ENCODE measurements at regions not wholly inside any gene's neighbourhood (a gene's known extent, or its start where the extent isn't known, plus 50 kb on each side); places are given as distances from the start of the nearest gene placed in this dataset.
"Not testable (repeated sequence)": the region's sequence is repeated elsewhere in the genome, so short reads cannot be mapped to it uniquely, and the experiment has no call there.

GRCh38 chr11:130550984-130551383, 102.5 kb downstream of the ADAMTS15 start:
- DNase-seq (ENCODE audit: low spot score): no peak

GRCh38 chr11:130551388-130551787, 102.9 kb downstream of the ADAMTS15 start:
- no peak for DNase-seq (ENCODE audit: low spot score)

GRCh38 chr11:130553306-130553705, 104.9 kb downstream of the ADAMTS15 start:
- DNase-seq (ENCODE audit: low spot score): no peak

GRCh38 chr11:130554241-130555055, 106.0 kb downstream of the ADAMTS15 start:
- no peak for DNase-seq (ENCODE audit: low spot score)

GRCh38 chr11:130555251-130555841, 106.9 kb downstream of the ADAMTS15 start:
- peak; percentile 44 for DNase-seq (ENCODE audit: low spot score)

GRCh38 chr11:130560000-130560780, 111.7 kb downstream of the ADAMTS15 start:
- no peak for DNase-seq (ENCODE audit: low spot score)

GRCh38 chr11:130560781-130561109, 112.3 kb downstream of the ADAMTS15 start:
- DNase-seq (ENCODE audit: low spot score): no peak

GRCh38 chr11:130561441-130561881, 113.0 kb downstream of the ADAMTS15 start:
- DNase-seq (ENCODE audit: low spot score): no peak

- DNase-seq (ENCODE audit: low spot score): no peak
Observed at GRCh38 chr11:130562549-130562948, 114.1 kb downstream of the ADAMTS15 start.

GRCh38 chr11:130566360-130566759, 117.9 kb downstream of the ADAMTS15 start:
- not testable (repeated sequence) for DNase-seq (ENCODE audit: low spot score)

GRCh38 chr11:130571519-130571918, 123.1 kb downstream of the ADAMTS15 start:
- no peak for DNase-seq (ENCODE audit: low spot score)

GRCh38 chr11:130571947-130572584, 123.6 kb downstream of the ADAMTS15 start:
- no peak for DNase-seq (ENCODE audit: low spot score)

GRCh38 chr11:130573767-130574166, 125.3 kb downstream of the ADAMTS15 start:
- DNase-seq (ENCODE audit: low spot score): no peak

- DNase-seq (ENCODE audit: low spot score): no peak
Observed at GRCh38 chr11:130574740-130575139, 126.3 kb downstream of the ADAMTS15 start.

- no peak for DNase-seq (ENCODE audit: low spot score)
Observed at GRCh38 chr11:130576146-130576545, 127.7 kb downstream of the ADAMTS15 start.

GRCh38 chr11:130578738-130579368, 130.4 kb downstream of the ADAMTS15 start:
- no peak for DNase-seq (ENCODE audit: low spot score)

GRCh38 chr11:130580372-130580771, 131.9 kb downstream of the ADAMTS15 start:
- peak; percentile 63 for DNase-seq (ENCODE audit: low spot score)

GRCh38 chr11:130580891-130581492, 132.5 kb downstream of the ADAMTS15 start:
- peak; percentile 53 for DNase-seq (ENCODE audit: low spot score)

- DNase-seq (ENCODE audit: low spot score): no peak
Observed at GRCh38 chr11:130581646-130582045, 133.2 kb downstream of the ADAMTS15 start.

- no peak for DNase-seq (ENCODE audit: low spot score)
Observed at GRCh38 chr11:130582176-130582575, 133.7 kb downstream of the ADAMTS15 start.

- no peak for DNase-seq (ENCODE audit: low spot score)
Observed at GRCh38 chr11:130582981-130583380, 134.5 kb downstream of the ADAMTS15 start.
